WTC11 (cell line): ENCODE measurements at regions not wholly inside any gene's neighbourhood (a gene's known extent, or its start where the extent isn't known, plus 50 kb on each side); places are given as distances from the start of the nearest gene placed in this dataset.

Source experiments
- MXD4 ChIP-seq: fragments of 250-450 bp; sonication (Bioruptor Pico); IDR thresholded peaks from 2 replicates; pipeline ENCODE4 v1.8.0; 2021; ENCODE audit warnings: mild to moderate bottlenecking, moderate library complexity, borderline replicate concordance
- ZBTB21 ChIP-seq: sonication (generic); formaldehyde crosslinking; IDR thresholded peaks from 2 replicates; pipeline ENCODE4 v1.8.1; 2023; ENCODE audit warnings: mild to moderate bottlenecking, missing genetic modification reagents, borderline replicate concordance
- TF ChIP-seq, protein P1 (sequence below): fragments of 200-600 bp; IDR thresholded peaks from 2 replicates; pipeline ENCODE4 v1.8.0; 2022; ENCODE audit warnings: antibody characterized with exemption

DNA sequence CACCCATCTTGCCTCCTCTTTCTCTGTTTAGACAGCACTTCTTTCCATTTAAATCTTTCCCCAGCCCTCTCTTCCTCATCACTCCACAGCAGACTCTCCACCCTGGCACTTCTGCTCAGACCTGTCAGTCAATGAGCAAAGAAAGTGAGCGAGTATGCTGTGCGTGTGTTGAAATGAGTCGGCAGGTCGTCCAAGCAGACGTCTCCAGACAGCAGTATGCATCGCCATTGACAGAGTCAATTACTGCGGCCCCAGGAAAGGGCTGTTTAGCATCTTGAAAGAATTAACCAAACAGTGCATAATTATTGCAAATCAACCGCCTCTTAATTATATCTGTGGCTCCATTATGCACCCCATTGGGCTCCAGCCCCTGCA lies 54.8 kb upstream of the KCNG1 start:
- TF ChIP-seq, protein P1, sequence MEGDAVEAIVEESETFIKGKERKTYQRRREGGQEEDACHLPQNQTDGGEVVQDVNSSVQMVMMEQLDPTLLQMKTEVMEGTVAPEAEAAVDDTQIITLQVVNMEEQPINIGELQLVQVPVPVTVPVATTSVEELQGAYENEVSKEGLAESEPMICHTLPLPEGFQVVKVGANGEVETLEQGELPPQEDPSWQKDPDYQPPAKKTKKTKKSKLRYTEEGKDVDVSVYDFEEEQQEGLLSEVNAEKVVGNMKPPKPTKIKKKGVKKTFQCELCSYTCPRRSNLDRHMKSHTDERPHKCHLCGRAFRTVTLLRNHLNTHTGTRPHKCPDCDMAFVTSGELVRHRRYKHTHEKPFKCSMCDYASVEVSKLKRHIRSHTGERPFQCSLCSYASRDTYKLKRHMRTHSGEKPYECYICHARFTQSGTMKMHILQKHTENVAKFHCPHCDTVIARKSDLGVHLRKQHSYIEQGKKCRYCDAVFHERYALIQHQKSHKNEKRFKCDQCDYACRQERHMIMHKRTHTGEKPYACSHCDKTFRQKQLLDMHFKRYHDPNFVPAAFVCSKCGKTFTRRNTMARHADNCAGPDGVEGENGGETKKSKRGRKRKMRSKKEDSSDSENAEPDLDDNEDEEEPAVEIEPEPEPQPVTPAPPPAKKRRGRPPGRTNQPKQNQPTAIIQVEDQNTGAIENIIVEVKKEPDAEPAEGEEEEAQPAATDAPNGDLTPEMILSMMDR, result no peak
- no peak for TF ChIP-seq ZBTB21
- TF ChIP-seq MXD4 (CRISPR knock-in tag), result no peak
